ENCODE measurements at regions not wholly inside any gene's neighbourhood (a gene's known extent, or its start where the extent isn't known, plus 50 kb on each side); places are given as distances from the start of the nearest gene placed in this dataset.

GRCh38 chr20:12410783-12411182 lies 493.1 kb downstream of the BTBD3 start:
- Histone ChIP-seq H3K9me3 (no peaks in the 10 kb centered on the region), H3K36me3 (no peaks in the 10 kb centered on the region), H3K4me3 (replicated peaks in 1 of 3) (no peak overlapping the region), H3K27ac (no peak overlapping the region), H3K27me3 (no peaks in the 10 kb centered on the region), H3K4me1 (no peaks in the 10 kb centered on the region)
- intact Hi-C loops (cut with DNase I), result no loop called here
- TF ChIP-seq CTCF (IDR thresholded peaks at IDR 0.05) (no peak), POLR2A (IDR thresholded peaks at IDR 0.05) (no peak)
- DNase-seq, result no peak

DNA sequence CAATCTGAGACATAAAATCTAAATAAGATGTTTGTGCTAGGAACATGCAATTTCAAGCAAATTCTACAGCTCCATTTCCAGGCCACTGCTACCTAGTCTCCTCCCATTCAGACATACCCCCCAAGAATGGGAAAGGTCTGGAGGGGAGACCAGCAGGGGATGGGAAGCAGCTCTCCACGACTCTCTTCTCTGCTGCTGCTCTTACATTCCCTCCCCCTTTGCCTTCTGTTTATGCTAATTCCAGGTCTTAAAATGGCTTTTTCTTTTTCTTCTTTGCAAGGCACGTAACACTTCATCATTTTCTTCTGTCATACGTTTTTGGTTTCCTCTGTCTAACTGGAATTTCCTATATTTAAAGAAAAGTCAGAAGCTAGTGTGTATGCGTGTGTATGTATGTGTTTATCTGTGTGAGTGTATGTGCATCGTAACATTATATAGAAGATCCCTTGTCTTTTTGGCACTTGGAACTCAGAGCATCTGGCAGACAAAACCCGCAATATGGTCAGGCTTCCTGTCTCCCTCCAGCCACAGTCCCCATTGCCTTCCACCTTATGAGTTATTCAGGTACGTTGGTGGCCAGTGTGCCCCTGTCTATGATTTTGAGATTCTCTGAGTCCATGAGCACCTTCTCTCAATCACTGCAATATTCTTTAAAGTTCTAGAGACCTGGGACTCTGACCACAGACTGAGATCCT lies 493.7 kb downstream of the BTBD3 start:
- Histone ChIP-seq H3K9me3 (no peaks in the 10 kb centered on the region), H3K27me3 (no peaks in the 10 kb centered on the region), H3K4me1 (no peaks in the 10 kb centered on the region), H3K4me3 (replicated peaks in 1 of 3) (no peak overlapping the region), H3K36me3 (no peaks in the 10 kb centered on the region), H3K27ac (no peak overlapping the region)
- intact Hi-C loops (cut with DNase I), result no loop called here
- no peak for DNase-seq
- TF ChIP-seq POLR2A (IDR thresholded peaks at IDR 0.05) (no peak), CTCF (IDR thresholded peaks at IDR 0.05) (no peak)
- WGBS, 2 donors, result 78 to 84% methylated on average over 7 of the region's 7 CpGs

GRCh38 chr20:12413116-12413515 lies 495.4 kb downstream of the BTBD3 start:
- H3K4me1 ChIP-seq, result no peaks in the 10 kb centered on the region
- 65 to 78% methylated on average over 1 of the region's 1 CpG for WGBS, 2 donors
- H3K36me3 ChIP-seq, result no peaks in the 10 kb centered on the region
- H3K9me3 ChIP-seq, result no peaks in the 10 kb centered on the region
- no peak for TF ChIP-seq POLR2A (IDR thresholded peaks at IDR 0.05)
- no peak for TF ChIP-seq CTCF (IDR thresholded peaks at IDR 0.05)
- intact Hi-C loops (cut with DNase I), result no loop called here
- H3K27me3 ChIP-seq, result no peaks in the 10 kb centered on the region
- DNase-seq, result no peak
- no peak overlapping the region for H3K4me3 ChIP-seq (replicated peaks in 1 of 3)
- H3K27ac ChIP-seq, result no peak overlapping the region

- no peak overlapping the region for H3K4me3 ChIP-seq (replicated peaks in 1 of 3)
- TF ChIP-seq CTCF (IDR thresholded peaks at IDR 0.05) (no peak), POLR2A (IDR thresholded peaks at IDR 0.05) (no peak)
- no peaks in the 10 kb centered on the region for H3K9me3 ChIP-seq
- no peaks in the 10 kb centered on the region for H3K27me3 ChIP-seq
- DNase-seq, result peak; percentile 4 to 24
- H3K36me3 ChIP-seq, result no peaks in the 10 kb centered on the region
- no peak overlapping the region for H3K27ac ChIP-seq
- 59 to 60% methylated on average over 10 of the region's 10 CpGs for WGBS, 2 donors
- no peaks in the 10 kb centered on the region for H3K4me1 ChIP-seq
- intact Hi-C loops (cut with DNase I), result no loop called here
These were observed 497.0 kb downstream of the BTBD3 start for GRCh38 chr20:12414446-12415274.

- Histone ChIP-seq H3K4me1 (no peaks in the 10 kb centered on the region), H3K9me3 (no peaks in the 10 kb centered on the region), H3K27me3 (no peaks in the 10 kb centered on the region), H3K36me3 (no peaks in the 10 kb centered on the region), H3K4me3 (replicated peaks in 1 of 3) (no peak overlapping the region), H3K27ac (no peak overlapping the region)
- intact Hi-C loops (cut with DNase I), result no loop called here
- WGBS, 2 donors, result 66 to 73% methylated on average over 4 of the region's 4 CpGs
- DNase-seq, result no peak
- TF ChIP-seq POLR2A (IDR thresholded peaks at IDR 0.05) (no peak), CTCF (IDR thresholded peaks at IDR 0.05) (no peak)
These were observed 498.6 kb downstream of the BTBD3 start for GRCh38 chr20:12416281-12416680.
